H1 (cell line): ENCODE measurements at regions not wholly inside any gene's neighbourhood (a gene's known extent, or its start where the extent isn't known, plus 50 kb on each side); places are given as distances from the start of the nearest gene placed in this dataset.

Source experiments
- CTCF ChIA-PET: fragments of 300-600 bp; sonication (Branson Sonifier 250); formaldehyde crosslinking; loops from one replicate; lab custom pipeline; 2021; ENCODE audit not compliant: partially characterized antibody; lab: Charles Lee
- POLR2A ChIA-PET: fragments of 300-600 bp; sonication (Branson Sonifier 250); formaldehyde crosslinking; loops from one replicate; lab custom pipeline; 2021; ENCODE audit warnings: inconsistent platforms; ENCODE audit not compliant: partially characterized antibody; lab: Charles Lee
- DNase-seq, 2 experiments: peaks; one replicate each; pipeline versions ENCODE4 v3.0.0 to v3.0.0-alpha.2; 2010 to 2022; ENCODE audit warnings: low spot score in 2 of 2, low read depth in 1 of 2, mixed read lengths in 1 of 2
- FAIRE-seq: peaks from 2 replicates; lab custom pipeline; 2011; peaks lifted over from hg19 to GRCh38; lab: Jason Lieb, UNC
- H2AFZ ChIP-seq: 2 replicates; pipeline ENCODE4 v1.8.1; 2012; ENCODE audit warnings: low read length, inconsistent platforms
- H2AK5ac ChIP-seq: 2 replicates; pipeline ENCODE4 v1.6.1; 2013; ENCODE audit warnings: low read depth, low read length
- H2BK120ac ChIP-seq: replicated peaks from 2 replicates; pipeline ENCODE3; 2013; ENCODE audit warnings: low read depth, low read length, inconsistent platforms
- H2BK12ac ChIP-seq: 2 replicates; pipeline ENCODE4 v1.6.1; 2013; ENCODE audit warnings: low read depth, low read length
- H2BK15ac ChIP-seq: 2 replicates; pipeline ENCODE4 v1.6.1; 2013; ENCODE audit warnings: low read length
- H2BK20ac ChIP-seq: 2 replicates; pipeline ENCODE4 v1.6.1; 2013; ENCODE audit warnings: low read length
- H2BK5ac ChIP-seq: 2 replicates; pipeline ENCODE4 v1.6.1; 2013; ENCODE audit warnings: low read depth, low read length
- H3K14ac ChIP-seq: 2 replicates; pipeline ENCODE4 v1.6.1; 2013; ENCODE audit warnings: inconsistent platforms; ENCODE audit not compliant: insufficient read length
- H3K18ac ChIP-seq: 2 replicates; pipeline ENCODE4 v1.6.1; 2013; ENCODE audit warnings: low read length; ENCODE audit errors: extremely low read depth
- H3K23ac ChIP-seq: 2 replicates; pipeline ENCODE4 v1.6.1; 2013; ENCODE audit warnings: inconsistent platforms; ENCODE audit not compliant: insufficient read length
- H3K23me2 ChIP-seq: 2 replicates; pipeline ENCODE4 v1.6.1; 2013; ENCODE audit warnings: low read depth, low read length
- H3K27ac ChIP-seq: 2 replicates; pipeline ENCODE4 v1.6.1; 2011; ENCODE audit warnings: low read depth, low read length, inconsistent platforms
- H3K27me3 ChIP-seq, 4 experiments: replicated peaks in 1 of 4; 1 replicate in 1 of 4; 2 replicates in 3 of 4; pipeline versions ENCODE4 v1.6.1 to v1.8.1; 2011 to 2013; ENCODE audit warnings: low read length in 3 of 4, mild to moderate bottlenecking in 3 of 4, inconsistent platforms in 2 of 4, mixed read lengths in 2 of 4, moderate library complexity in 1 of 4; ENCODE audit not compliant: control insufficient read depth in 3 of 4, insufficient read depth in 3 of 4; ENCODE audit errors: extremely low read depth in 1 of 4
- H3K36me3 ChIP-seq, 4 experiments: 2 replicates each; pipeline versions ENCODE4 v1.6.1 to v1.8.1; 2011 to 2013; ENCODE audit warnings: mild to moderate bottlenecking in 4 of 4, low read length in 3 of 4, moderate library complexity in 2 of 4, control low read depth in 1 of 4, inconsistent platforms in 1 of 4; ENCODE audit not compliant: insufficient read depth in 4 of 4, control insufficient read depth in 2 of 4
- H3K4ac ChIP-seq: replicated peaks from 2 replicates; pipeline ENCODE3; 2013; ENCODE audit warnings: low read length, low read depth, mixed read lengths, inconsistent platforms; ENCODE audit not compliant: insufficient read length
- H3K4me1 ChIP-seq, 4 experiments: replicated peaks in 1 of 4; 1 replicate in 1 of 4; 2 replicates in 3 of 4; pipeline versions ENCODE4 v1.6.1 to v1.8.1; 2011 to 2013; ENCODE audit warnings: low read length in 3 of 4, inconsistent platforms in 2 of 4, mixed read lengths in 1 of 4; ENCODE audit not compliant: insufficient read depth in 4 of 4, control insufficient read depth in 3 of 4
- H3K4me2 ChIP-seq, 2 experiments: 2 replicates each; pipeline versions ENCODE4 v1.6.1 to v1.8.1; 2011 to 2013; ENCODE audit warnings: low read depth in 2 of 2, low read length in 2 of 2, control low read depth in 1 of 2, inconsistent platforms in 1 of 2, mild to moderate bottlenecking in 1 of 2; ENCODE audit not compliant: insufficient read depth in 1 of 2
- H3K4me3 ChIP-seq, 4 experiments: fragments of 200-600, 300-600 bp in 1 of 4; sonication (generic), shearing (Covaris generic), sonication (Bioruptor Twin) in 1 of 4; 2 replicates each; pipeline versions ENCODE4 v1.5.1 to v1.8.1; 2011 to 2016; ENCODE audit warnings: low read length in 4 of 4, low read depth in 3 of 4, control low read depth in 2 of 4, inconsistent platforms in 2 of 4, mild to moderate bottlenecking in 2 of 4, mixed read lengths in 1 of 4, moderate library complexity in 1 of 4; ENCODE audit not compliant: insufficient read depth in 2 of 4; ENCODE audit errors: extremely low read depth in 1 of 4
- H3K56ac ChIP-seq: replicated peaks from 2 replicates; pipeline ENCODE3; 2013; ENCODE audit warnings: low read depth, mild to moderate bottlenecking, mixed read lengths, low read length, inconsistent platforms; ENCODE audit not compliant: insufficient read length
- H3K79me1 ChIP-seq: 2 replicates; pipeline ENCODE4 v1.6.1; 2013; ENCODE audit warnings: low read depth, low read length, control low read depth
- H3K79me2 ChIP-seq, 2 experiments: 2 replicates each; pipeline versions ENCODE4 v1.6.1 to v1.8.1; 2012 to 2013; ENCODE audit warnings: low read length in 2 of 2, mild to moderate bottlenecking in 2 of 2, inconsistent platforms in 1 of 2; ENCODE audit not compliant: insufficient read depth in 2 of 2, control insufficient read depth in 1 of 2
- H3K9ac ChIP-seq, 4 experiments: replicated peaks in 1 of 4; 1 replicate in 1 of 4; 2 replicates in 3 of 4; pipeline versions ENCODE4 v1.6.1 to v1.8.1; 2011 to 2013; ENCODE audit warnings: low read depth in 3 of 4, low read length in 3 of 4, control low read depth in 2 of 4, mild to moderate bottlenecking in 2 of 4, moderate library complexity in 2 of 4, inconsistent platforms in 1 of 4; ENCODE audit errors: extremely low read depth in 1 of 4
- H3K9me3 ChIP-seq, 2 experiments: 2 replicates each; pipeline versions ENCODE4 v1.6.1 to v1.8.1; 2012 to 2013; ENCODE audit warnings: mild to moderate bottlenecking in 2 of 2, moderate library complexity in 2 of 2, control low read depth in 1 of 2, inconsistent platforms in 1 of 2, low read depth in 1 of 2, low read length in 1 of 2, mixed read lengths in 1 of 2; ENCODE audit not compliant: insufficient read depth in 2 of 2
- H4K20me1 ChIP-seq, 2 experiments: replicated peaks in 1 of 2; 2 replicates each; pipeline versions ENCODE3 to v1.8.1; 2011 to 2013; ENCODE audit warnings: inconsistent platforms in 2 of 2, low read length in 2 of 2, mild to moderate bottlenecking in 1 of 2; ENCODE audit not compliant: insufficient read depth in 2 of 2, control insufficient read depth in 1 of 2
- H4K5ac ChIP-seq: 2 replicates; pipeline ENCODE4 v1.6.1; 2013; ENCODE audit warnings: low read length, low read depth, mixed read lengths, inconsistent platforms; ENCODE audit not compliant: insufficient read length
- H4K8ac ChIP-seq: 2 replicates; pipeline ENCODE4 v1.8.0; 2013; ENCODE audit warnings: mild to moderate bottlenecking, moderate library complexity, low read length, inconsistent platforms; ENCODE audit not compliant: insufficient read depth; ENCODE audit errors: extremely low read depth
- H4K91ac ChIP-seq: replicated peaks from 2 replicates; pipeline ENCODE3; 2013; ENCODE audit warnings: low read length, mixed read lengths, inconsistent platforms; ENCODE audit not compliant: insufficient read length
- CEBPB ChIP-seq: IDR thresholded peaks from 2 replicates; pipeline ENCODE4 v1.6.1; 2012; ENCODE audit warnings: low read depth, low read length
- CHD1 ChIP-seq: IDR thresholded peaks from 2 replicates; pipeline ENCODE4 v1.6.1; 2012; ENCODE audit warnings: low read depth, low read length, improper control_type of control experiment
- CHD2 ChIP-seq: IDR thresholded peaks from 2 replicates; pipeline ENCODE4 v1.6.1; 2012; ENCODE audit warnings: low read length, improper control_type of control experiment
- EZH2 ChIP-seq: fragments of 200-600 bp; sonication (generic); IDR thresholded peaks from 2 replicates; pipeline ENCODE4 v1.7.1; 2012; ENCODE audit warnings: low read depth, mild to moderate bottlenecking, moderate library complexity, low read length, inconsistent platforms; ENCODE audit not compliant: severe bottlenecking
- GABPA ChIP-seq: IDR thresholded peaks from 2 replicates; pipeline ENCODE4 v1.6.1; 2011; ENCODE audit warnings: mild to moderate bottlenecking, low read length, moderate library complexity, borderline replicate concordance; ENCODE audit not compliant: insufficient read depth
- KDM1A ChIP-seq: fragments of 200-600, 300-600 bp; sonication (generic); IDR thresholded peaks from 2 replicates; pipeline ENCODE4 v1.7.1; 2016; ENCODE audit warnings: mild to moderate bottlenecking, low read length, borderline replicate concordance
- MAFK ChIP-seq: IDR thresholded peaks from 2 replicates; pipeline ENCODE4 v1.6.1; 2012; ENCODE audit warnings: low read depth, mild to moderate bottlenecking, improper control_type of control experiment, low read length
- SIX5 ChIP-seq: IDR thresholded peaks from 2 replicates; pipeline ENCODE4 v1.6.1; 2011; ENCODE audit warnings: mild to moderate bottlenecking, low read depth, low read length
- TAF1 ChIP-seq: IDR thresholded peaks from 2 replicates; pipeline ENCODE4 v1.6.1; 2011; ENCODE audit warnings: mild to moderate bottlenecking, low read depth, low read length
- WGBS, 2 experiments: shearing (Covaris generic) in 1 of 2; methylation state at CpG; one replicate each; pipeline versions ENCODE4 v1.1.6 to v1.1.7; 2013 to 2015; ENCODE audit warnings: low lambda C conversion rate in 2 of 2, mixed read lengths in 2 of 2, inconsistent platforms in 1 of 2, low coverage in 1 of 2, missing lambda C conversion rate in 1 of 2; ENCODE audit not compliant: insufficient replicate concordance in 2 of 2, insufficient coverage in 1 of 2, insufficient read length in 1 of 2; ENCODE audit errors: extremely low coverage in 1 of 2, missing lambda C conversion rate in 1 of 2; 5-methylcytosine and 5-hydroxymethylcytosine counted together
- TF ChIP-seq, protein P1 (sequence below): IDR thresholded peaks from 2 replicates; pipeline ENCODE4 v1.6.1; 2011; ENCODE audit warnings: low read depth, mild to moderate bottlenecking, low read length; ENCODE audit not compliant: insufficient read depth

- H3K27ac ChIP-seq, result no peak overlapping the region
- H2BK15ac ChIP-seq, result no peak overlapping the region
- DNase-seq, result no peak
- H3K4me3 ChIP-seq, result no peak overlapping the region
- H3K9ac ChIP-seq, result no peak overlapping the region
- no peak overlapping the region; the same call in 1 of the 2 replicates for H2AFZ ChIP-seq
- no peak overlapping the region for H3K56ac ChIP-seq
- no peaks in the 10 kb centered on the region for H3K36me3 ChIP-seq
- no peak for TF ChIP-seq CHD2
- TF ChIP-seq CHD1, result no peak
- no peak for TF ChIP-seq SIX5
- TF ChIP-seq, protein P1, sequence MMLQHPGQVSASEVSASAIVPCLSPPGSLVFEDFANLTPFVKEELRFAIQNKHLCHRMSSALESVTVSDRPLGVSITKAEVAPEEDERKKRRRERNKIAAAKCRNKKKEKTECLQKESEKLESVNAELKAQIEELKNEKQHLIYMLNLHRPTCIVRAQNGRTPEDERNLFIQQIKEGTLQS, result no peak
- no peak for TF ChIP-seq EZH2
- TF ChIP-seq MAFK, result no peak
- TF ChIP-seq KDM1A, result no peak
- TF ChIP-seq TAF1, result no peak
- no peak for TF ChIP-seq GABPA
- TF ChIP-seq CEBPB, result no peak
- no peaks in the 10 kb centered on the region for H3K23me2 ChIP-seq
- no peak overlapping the region for H3K14ac ChIP-seq
- ChIA-PET CTCF (interaction anchor here (0.7 to 1.6 kb wide), 2 partner anchors 17 to 553 kb away, joined by 3 to 5 read pairs; partner anchors contain the start of gene NEIL3), POLR2A (no interaction called here)
- H2BK120ac ChIP-seq, result no peak overlapping the region
- no peaks in the 10 kb centered on the region for H3K4me1 ChIP-seq
- no peak overlapping the region for H2BK5ac ChIP-seq
- H3K9me3 ChIP-seq, result peaks cover 0 to 4% of the 10 kb centered on the region in 2 experiments; a peak in 1 of 4 replicates
- no peak overlapping the region for H2BK20ac ChIP-seq
- H4K5ac ChIP-seq, result no peak overlapping the region
- H4K91ac ChIP-seq, result peak overlapping the region; percentile 42
- no peak overlapping the region for H3K4ac ChIP-seq
- H3K4me2 ChIP-seq, result no peak overlapping the region
- no peak overlapping the region for H3K23ac ChIP-seq
- no peak overlapping the region for H3K18ac ChIP-seq
- H3K79me2 ChIP-seq, result no peaks in the 10 kb centered on the region
- no peaks in the 10 kb centered on the region for H3K79me1 ChIP-seq
- H4K8ac ChIP-seq, result no peak overlapping the region
- no peaks in the 10 kb centered on the region for H3K27me3 ChIP-seq
- no peaks in the 10 kb centered on the region for H4K20me1 ChIP-seq
- 98% methylated on average over 19 of the region's 19 CpGs; no CpG with 5 or more reads in 1 of the 2 experiments for WGBS, 2 experiments
- no peak overlapping the region for H2AK5ac ChIP-seq
- H2BK12ac ChIP-seq, result peak overlapping the region; percentile 52; the same call in 1 of the 2 replicates
- no peak for FAIRE-seq
Measured at GRCh38 chr4:177862541-177863176, 420.4 kb upstream of the AGA start.
